Epithelial cell of proximal tubule (primary cell): ENCODE measurements at regions not wholly inside any gene's neighbourhood (a gene's known extent, or its start where the extent isn't known, plus 50 kb on each side); places are given as distances from the start of the nearest gene placed in this dataset.

Source experiments
- DNase-seq: peaks from one replicate; pipeline ENCODE4 v3.0.0-alpha.2; 2011; ENCODE audit warnings: low read depth
- H3K4me3 ChIP-seq: 2 replicates; pipeline ENCODE4 v1.5.1; 2011; ENCODE audit warnings: low read depth, mild to moderate bottlenecking, low read length
- CTCF ChIP-seq: conservative IDR thresholded peaks from 2 replicates; pipeline ENCODE4 v1.5.1; 2012; ENCODE audit warnings: low read depth, mild to moderate bottlenecking, low read length

GRCh38 chr10:104505521-104506042 lies 135.5 kb upstream of the SORCS3 start:
- no peak overlapping the region for H3K4me3 ChIP-seq
- DNase-seq = no peak
- no peak for TF ChIP-seq CTCF

GRCh38 chr10:104509981-104510380 lies 131.1 kb upstream of the SORCS3 start:
- DNase-seq = no peak
- no peak for TF ChIP-seq CTCF
- H3K4me3 ChIP-seq = no peak overlapping the region

DNA sequence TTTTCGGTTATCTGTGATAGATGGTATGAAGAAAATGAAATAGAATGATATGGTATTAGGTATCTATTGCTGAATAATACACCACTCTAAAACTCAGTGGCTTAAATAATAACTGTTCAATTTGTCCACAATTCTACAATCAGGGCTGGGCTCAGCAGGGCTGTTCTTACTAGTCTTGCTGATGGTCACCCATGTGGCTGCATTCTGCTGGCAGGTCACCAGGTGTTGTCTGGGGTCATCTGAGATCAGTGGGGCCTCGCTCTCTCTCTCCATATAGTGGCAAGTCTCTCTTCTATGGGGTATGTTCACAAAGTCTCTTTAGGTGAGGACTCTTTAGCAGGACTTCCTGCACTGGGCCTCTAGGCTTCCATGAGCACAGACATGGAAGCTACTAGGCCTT lies 130.4 kb upstream of the SORCS3 start:
- H3K4me3 ChIP-seq = no peak overlapping the region
- no peak for DNase-seq
- no peak for TF ChIP-seq CTCF

DNA sequence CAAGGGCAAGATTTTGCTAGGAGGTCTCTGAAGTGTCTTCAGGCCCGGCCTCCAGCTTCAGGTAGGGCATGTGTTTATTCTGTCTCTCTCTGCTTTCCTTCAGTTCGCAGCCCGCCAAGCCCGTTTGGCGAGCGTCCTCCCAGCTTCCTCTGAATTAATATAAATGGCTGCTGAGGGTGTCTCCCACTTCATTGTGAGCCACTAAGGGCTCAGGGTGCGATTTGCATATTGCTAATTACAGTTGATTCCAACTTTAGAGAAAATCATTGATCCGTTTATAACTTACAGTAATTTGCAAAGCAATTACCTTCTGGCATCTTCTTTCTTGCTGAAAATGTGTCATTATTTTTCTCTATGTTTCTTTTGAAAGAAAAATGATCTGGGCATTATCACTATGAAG lies 128.3 kb upstream of the SORCS3 start:
- H3K4me3 ChIP-seq = no peak overlapping the region
- no peak for TF ChIP-seq CTCF
- no peak for DNase-seq

DNA sequence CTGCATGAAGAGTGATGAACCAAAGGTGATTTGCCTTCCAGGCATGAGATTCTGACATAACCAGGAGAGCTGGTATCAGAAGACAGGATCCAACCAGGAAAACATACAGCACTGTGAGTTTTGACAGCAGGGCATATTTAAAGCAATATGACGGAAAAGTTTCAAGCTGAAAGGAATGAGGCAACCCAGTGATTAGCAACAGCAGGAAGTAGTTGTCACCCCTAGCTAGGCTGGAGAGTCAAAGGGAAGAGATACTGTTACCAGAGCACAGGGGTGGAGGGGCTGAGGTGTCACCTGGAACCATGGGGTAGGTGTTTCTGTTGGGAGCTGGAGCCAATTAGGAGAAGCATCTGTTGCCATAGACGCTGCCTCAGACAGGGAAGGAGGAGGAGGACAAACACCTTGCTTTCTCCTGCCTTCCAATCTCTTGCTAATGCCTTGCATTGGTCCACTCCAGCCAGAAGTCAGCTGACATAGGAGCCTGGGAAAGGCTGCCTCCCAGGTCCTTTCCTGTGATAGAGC lies 125.4 kb upstream of the SORCS3 start:
- no peak for DNase-seq
- H3K4me3 ChIP-seq = no peak overlapping the region
- no peak for TF ChIP-seq CTCF

DNA sequence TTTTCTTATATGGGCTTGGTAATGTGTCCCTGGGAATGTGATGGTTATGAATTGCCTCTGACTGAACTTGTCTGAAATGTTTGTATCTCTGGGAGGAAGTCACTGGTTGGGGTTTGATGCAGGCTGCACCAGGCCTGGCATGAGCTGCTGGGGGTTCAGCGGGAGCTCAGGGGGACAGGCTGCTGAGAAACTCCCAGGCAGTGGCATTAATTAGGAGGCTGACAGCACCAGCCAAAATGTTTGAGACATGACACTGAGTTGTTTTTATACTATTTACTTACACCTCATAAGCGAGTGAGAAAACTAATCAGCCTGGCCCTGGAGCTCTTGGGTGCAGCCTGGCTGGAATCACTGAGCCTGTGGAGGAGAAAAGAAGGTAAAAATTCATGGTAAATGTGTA lies 124.1 kb upstream of the SORCS3 start:
- no peak for TF ChIP-seq CTCF
- DNase-seq = no peak
- no peak overlapping the region for H3K4me3 ChIP-seq

DNA sequence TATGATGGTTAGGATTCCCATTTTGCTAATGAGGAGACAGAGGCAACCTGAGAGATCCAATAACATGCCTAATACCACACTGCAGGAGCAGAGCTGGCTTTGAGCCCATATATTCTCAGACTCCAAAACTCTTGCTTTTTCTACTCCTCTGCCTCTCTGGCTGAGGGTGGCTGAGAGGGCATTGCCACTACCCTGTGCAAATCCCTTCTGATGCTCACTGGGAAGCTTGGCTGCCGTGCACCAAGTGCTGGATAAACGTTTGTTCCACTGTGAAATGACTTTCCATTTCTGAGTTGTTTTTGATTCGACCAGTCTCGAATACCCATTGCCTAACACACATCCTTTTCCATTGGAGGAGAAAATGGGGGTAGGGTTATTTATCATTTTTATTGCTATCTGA lies 123.1 kb upstream of the SORCS3 start:
- TF ChIP-seq CTCF = no peak
- H3K4me3 ChIP-seq = no peak overlapping the region
- DNase-seq = no peak
